Cardiac fibroblast (primary cell): ENCODE measurements at regions not wholly inside any gene's neighbourhood (a gene's known extent, or its start where the extent isn't known, plus 50 kb on each side); places are given as distances from the start of the nearest gene placed in this dataset.

Source experiments
- DNase-seq, 2 donors: peaks; one replicate each; pipeline versions ENCODE4 v3.0.0 to v3.0.0-alpha.2; 2010; ENCODE audit warnings: low read depth in 2 of 2
- H3K4me3 ChIP-seq, 2 donors: replicated peaks in 1 of 2; 1 replicate in 1 of 2; 2 replicates in 1 of 2; pipeline ENCODE4 v1.5.1; 2011; ENCODE audit warnings: low read depth in 2 of 2, low read length in 2 of 2, mild to moderate bottlenecking in 2 of 2, moderate library complexity in 1 of 2
- TF ChIP-seq, protein P1 (sequence below): IDR thresholded peaks from one replicate; pipeline ENCODE4 v1.5.1; 2011; ENCODE audit warnings: low read depth, mild to moderate bottlenecking, low read length, inconsistent platforms

- TF ChIP-seq, protein P1, sequence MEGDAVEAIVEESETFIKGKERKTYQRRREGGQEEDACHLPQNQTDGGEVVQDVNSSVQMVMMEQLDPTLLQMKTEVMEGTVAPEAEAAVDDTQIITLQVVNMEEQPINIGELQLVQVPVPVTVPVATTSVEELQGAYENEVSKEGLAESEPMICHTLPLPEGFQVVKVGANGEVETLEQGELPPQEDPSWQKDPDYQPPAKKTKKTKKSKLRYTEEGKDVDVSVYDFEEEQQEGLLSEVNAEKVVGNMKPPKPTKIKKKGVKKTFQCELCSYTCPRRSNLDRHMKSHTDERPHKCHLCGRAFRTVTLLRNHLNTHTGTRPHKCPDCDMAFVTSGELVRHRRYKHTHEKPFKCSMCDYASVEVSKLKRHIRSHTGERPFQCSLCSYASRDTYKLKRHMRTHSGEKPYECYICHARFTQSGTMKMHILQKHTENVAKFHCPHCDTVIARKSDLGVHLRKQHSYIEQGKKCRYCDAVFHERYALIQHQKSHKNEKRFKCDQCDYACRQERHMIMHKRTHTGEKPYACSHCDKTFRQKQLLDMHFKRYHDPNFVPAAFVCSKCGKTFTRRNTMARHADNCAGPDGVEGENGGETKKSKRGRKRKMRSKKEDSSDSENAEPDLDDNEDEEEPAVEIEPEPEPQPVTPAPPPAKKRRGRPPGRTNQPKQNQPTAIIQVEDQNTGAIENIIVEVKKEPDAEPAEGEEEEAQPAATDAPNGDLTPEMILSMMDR = no peak
- no peak overlapping the region for H3K4me3 ChIP-seq
- no peak for DNase-seq
Observed at GRCh38 chr11:86155200-86155844, 86.4 kb upstream of the PICALM start.

DNA sequence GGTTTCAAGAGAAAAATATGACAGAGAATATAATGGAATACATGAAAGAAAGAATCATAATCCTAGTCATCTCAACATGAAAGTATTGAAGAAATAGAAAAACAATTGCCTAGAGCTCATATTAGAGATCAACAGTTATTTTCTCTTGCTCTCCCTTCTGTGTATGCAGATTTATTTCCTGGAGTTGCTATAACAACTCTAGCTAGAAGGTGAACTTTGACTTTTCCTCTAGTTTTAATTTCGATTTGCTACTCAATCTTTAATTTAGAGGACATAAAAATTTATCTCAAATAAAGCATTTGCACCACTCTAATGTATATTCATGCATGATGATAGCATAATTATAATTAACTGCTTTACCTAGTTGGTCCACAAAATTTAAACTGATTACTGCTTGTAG, 84.6 kb upstream of the PICALM start:
- no peak overlapping the region for H3K4me3 ChIP-seq
- DNase-seq = no peak
- TF ChIP-seq, protein P1 = no peak

DNA sequence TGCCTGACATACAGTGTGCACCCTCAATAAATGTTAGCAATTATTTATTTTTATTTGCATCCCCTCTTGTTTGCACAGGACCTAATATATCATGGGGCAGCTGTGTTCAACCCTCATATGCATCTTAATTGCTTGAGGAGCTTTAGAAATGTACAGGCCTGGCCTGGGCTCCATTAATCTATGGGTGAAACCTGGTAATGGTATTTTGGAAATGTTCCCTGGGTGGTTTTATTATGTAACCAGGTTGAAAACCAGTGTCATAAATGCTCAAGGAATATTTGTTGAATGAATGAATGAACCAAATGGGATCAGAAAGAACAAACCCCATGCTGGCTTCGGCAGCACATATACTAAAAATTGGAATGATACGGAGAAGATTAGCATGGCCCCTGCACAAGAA, 84.0 kb upstream of the PICALM start:
- no peak for DNase-seq
- TF ChIP-seq, protein P1 = no peak
- no peak overlapping the region for H3K4me3 ChIP-seq

GRCh38 chr11:86152006-86152862, 83.3 kb upstream of the PICALM start:
- DNase-seq = peak; percentile 27 to 67
- no peak overlapping the region for H3K4me3 ChIP-seq
- TF ChIP-seq, protein P1 = no peak

- TF ChIP-seq, protein P1 = no peak
- peak; percentile 54 to 56 for DNase-seq
- no peak overlapping the region for H3K4me3 ChIP-seq
Observed at GRCh38 chr11:86151174-86152005, 82.5 kb upstream of the PICALM start.

DNA sequence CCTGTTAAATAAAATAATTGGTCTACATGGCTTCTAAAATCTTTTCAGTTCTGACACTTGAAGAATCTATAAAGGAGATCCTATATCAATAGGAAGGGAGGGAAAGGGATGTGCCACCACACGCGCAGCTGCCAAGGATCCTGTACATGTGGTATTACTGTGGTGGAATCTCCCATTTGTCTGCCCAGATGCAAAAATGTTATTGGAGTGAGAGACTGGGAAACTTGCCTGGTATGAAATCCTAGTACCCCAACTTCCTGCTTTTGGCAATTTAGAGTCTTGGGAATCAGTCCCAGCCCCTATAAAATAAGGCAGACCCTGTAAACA, 81.9 kb upstream of the PICALM start:
- no peak overlapping the region for H3K4me3 ChIP-seq
- TF ChIP-seq, protein P1 = no peak
- peak in 1 of 2 donors; percentile 32 for DNase-seq
